Suprapubic skin (tissue), 4 donors: ENCODE measurements at regions not wholly inside any gene's neighbourhood (a gene's known extent, or its start where the extent isn't known, plus 50 kb on each side); places are given as distances from the start of the nearest gene placed in this dataset.

Experiments used
- DNase-seq, 2 donors: peaks; one replicate each; pipeline ENCODE4 v3.0.0-alpha.2; 2019; ENCODE audit warnings: low spot score in 2 of 2
- H3K27ac ChIP-seq: fragments of 200-600 bp; sonication (generic); one replicate; pipeline ENCODE4 v1.5.1; 2019
- H3K27me3 ChIP-seq: fragments of 200-600 bp; sonication (generic); one replicate; pipeline ENCODE4 v1.5.1; 2019
- H3K36me3 ChIP-seq: fragments of 200-600 bp; sonication (generic); one replicate; pipeline ENCODE4 v1.5.1; 2019
- H3K4me1 ChIP-seq: fragments of 200-600 bp; sonication (generic); one replicate; pipeline ENCODE4 v1.5.1; 2019
- H3K4me3 ChIP-seq: fragments of 200-600 bp; sonication (generic); one replicate; pipeline ENCODE4 v1.5.1; 2019; ENCODE audit warnings: mild to moderate bottlenecking
- H3K9me3 ChIP-seq: fragments of 200-600 bp; sonication (generic); one replicate; pipeline ENCODE4 v1.5.1; 2019
- CTCF ChIP-seq, 2 donors: fragments of 200-600 bp in 1 of 2; fragments of 450-650 bp in 1 of 2; sonication (generic) in 1 of 2; IDR thresholded peaks; one replicate each; pipeline ENCODE4 v1.5.1; 2016 to 2019; ENCODE audit warnings: antibody characterized with exemption in 2 of 2, mild to moderate bottlenecking in 1 of 2, moderate library complexity in 1 of 2
- EP300 ChIP-seq: sonication (generic); formaldehyde crosslinking; IDR thresholded peaks from one replicate; pipeline ENCODE4 v1.6.1; 2017; ENCODE audit warnings: antibody characterized with exemption
- POLR2A ChIP-seq, 2 donors: fragments of 450-650 bp; IDR thresholded peaks; one replicate each; pipeline ENCODE4 v1.6.1; 2017; ENCODE audit warnings: antibody characterized with exemption in 2 of 2, mild to moderate bottlenecking in 2 of 2, moderate library complexity in 2 of 2
- POLR2AphosphoS5 ChIP-seq, 3 donors: sonication (generic); formaldehyde crosslinking; IDR thresholded peaks; one replicate each; pipeline ENCODE4 v1.6.1; 2017; ENCODE audit warnings: antibody characterized with exemption in 3 of 3
- WGBS: methylation state at CpG from one replicate; pipeline ENCODE4 v1.1.5; 2018; 5-methylcytosine and 5-hydroxymethylcytosine counted together

- no peak overlapping the region for H3K27ac ChIP-seq
- H3K4me3 ChIP-seq, result no peak overlapping the region
- no peaks in the 10 kb centered on the region for H3K27me3 ChIP-seq
- H3K9me3 ChIP-seq, result no peaks in the 10 kb centered on the region
- no peak for TF ChIP-seq POLR2A (IDR thresholded peaks at IDR 0.05)
- no peak for TF ChIP-seq EP300
- TF ChIP-seq POLR2AphosphoS5 (IDR thresholded peaks at IDR 0.05), result no peak
- no peak for TF ChIP-seq CTCF (IDR thresholded peaks at IDR 0.05)
- no peaks in the 10 kb centered on the region for H3K4me1 ChIP-seq
- DNase-seq, result no peak
- no peaks in the 10 kb centered on the region for H3K36me3 ChIP-seq
These were observed 197.5 kb downstream of the TUSC1 start for GRCh38 chr9:25480696-25481095.

GRCh38 chr9:25472681-25473080, 205.6 kb downstream of the TUSC1 start:
- WGBS, result 87% methylated on average over 2 of the region's 2 CpGs

DNA sequence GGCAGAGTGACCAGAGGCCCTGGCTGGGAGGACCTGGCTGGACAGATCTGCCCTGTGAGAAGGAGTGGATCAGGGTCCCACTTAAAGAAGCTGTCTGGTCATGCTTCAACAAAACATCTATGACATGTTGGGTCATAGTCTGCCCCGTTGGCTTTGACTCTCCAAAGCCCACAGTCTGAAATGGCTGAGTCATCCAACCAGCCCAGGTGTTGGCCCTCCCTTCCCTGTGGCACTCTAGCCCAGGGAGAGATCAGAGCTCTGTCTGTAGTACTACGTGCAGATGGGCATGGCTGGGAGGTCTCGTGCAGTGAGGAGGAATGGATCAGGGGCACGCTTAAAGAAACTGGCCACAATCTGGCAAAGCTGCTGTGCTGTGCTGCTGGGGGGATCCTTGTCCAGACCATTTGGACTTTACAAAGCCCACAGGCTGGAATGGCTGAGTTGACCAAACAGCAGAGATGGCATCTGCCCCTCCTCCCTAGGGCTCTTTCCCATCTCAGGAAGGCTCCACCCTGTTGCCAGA, 206.1 kb downstream of the TUSC1 start:
- H3K27ac ChIP-seq, result no peak overlapping the region
- H3K9me3 ChIP-seq, result peaks cover 2% of the 10 kb centered on the region
- H3K4me1 ChIP-seq, result no peaks in the 10 kb centered on the region
- no CpG with 5 or more reads among the region's 4 CpGs for WGBS
- no peaks in the 10 kb centered on the region for H3K36me3 ChIP-seq
- H3K27me3 ChIP-seq, result no peaks in the 10 kb centered on the region
- no peak overlapping the region for H3K4me3 ChIP-seq
- TF ChIP-seq POLR2A (IDR thresholded peaks at IDR 0.05) (no peak), EP300 (no peak), CTCF (IDR thresholded peaks at IDR 0.05) (no peak), POLR2AphosphoS5 (IDR thresholded peaks at IDR 0.05) (no peak)
- DNase-seq, result no peak

More at GRCh38 chr9:25472681-25473080, 205.6 kb downstream of the TUSC1 start:
- no peaks in the 10 kb centered on the region for H3K27me3 ChIP-seq
- H3K27ac ChIP-seq, result no peak overlapping the region
- H3K4me1 ChIP-seq, result no peaks in the 10 kb centered on the region
- DNase-seq, result no peak
- peaks cover 2% of the 10 kb centered on the region for H3K9me3 ChIP-seq
- TF ChIP-seq CTCF (IDR thresholded peaks at IDR 0.05), result no peak
- TF ChIP-seq EP300, result no peak
- TF ChIP-seq POLR2AphosphoS5 (IDR thresholded peaks at IDR 0.05), result no peak
- TF ChIP-seq POLR2A (IDR thresholded peaks at IDR 0.05), result no peak
- H3K4me3 ChIP-seq, result no peak overlapping the region
- no peaks in the 10 kb centered on the region for H3K36me3 ChIP-seq

DNA sequence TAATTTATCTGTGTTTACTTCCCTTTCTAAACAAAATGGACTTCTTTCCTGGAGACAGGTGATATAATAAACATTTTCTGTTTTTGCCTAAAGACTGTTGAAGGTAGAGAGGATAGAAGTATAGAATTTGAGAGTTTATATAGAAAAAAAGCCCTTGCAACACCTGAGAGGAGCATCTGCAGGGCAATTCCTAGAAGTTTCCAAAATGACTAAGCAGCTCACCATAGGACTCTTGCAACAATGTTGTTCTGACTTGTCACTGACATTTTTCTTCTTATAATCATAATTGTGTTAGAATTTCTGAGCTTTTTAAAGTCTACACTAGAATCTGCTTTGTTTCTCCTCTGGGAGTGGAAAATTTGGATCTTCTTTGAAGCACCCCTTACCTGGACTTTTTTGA, 216.8 kb downstream of the TUSC1 start:
- no peak for DNase-seq
- Histone ChIP-seq H3K4me3 (no peak overlapping the region), H3K27me3 (no peaks in the 10 kb centered on the region), H3K36me3 (no peaks in the 10 kb centered on the region), H3K27ac (no peak overlapping the region), H3K4me1 (no peaks in the 10 kb centered on the region), H3K9me3 (no peaks in the 10 kb centered on the region)
- TF ChIP-seq POLR2A (IDR thresholded peaks at IDR 0.05) (no peak), CTCF (IDR thresholded peaks at IDR 0.05) (no peak), POLR2AphosphoS5 (IDR thresholded peaks at IDR 0.05) (no peak), EP300 (no peak)

DNA sequence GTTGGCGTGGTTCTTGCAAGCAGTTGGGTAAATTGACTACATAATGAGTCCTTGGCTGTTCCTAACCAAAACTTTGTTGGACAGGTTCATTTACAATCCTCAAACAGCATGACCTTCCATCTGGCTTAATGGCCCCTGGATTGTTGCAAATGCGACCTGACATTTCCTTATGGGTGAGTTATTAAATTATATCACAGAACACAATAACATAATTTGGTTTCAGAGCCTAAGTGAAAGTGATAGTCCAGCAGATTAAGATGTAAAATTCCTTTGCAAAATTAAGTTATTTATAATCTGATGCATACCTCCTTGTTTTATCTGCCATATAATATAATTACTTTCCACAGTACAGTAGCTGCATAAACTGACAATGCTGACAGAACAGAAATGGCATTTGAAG, 224.4 kb downstream of the TUSC1 start:
- TF ChIP-seq POLR2AphosphoS5 (IDR thresholded peaks at IDR 0.05) (no peak), CTCF (IDR thresholded peaks at IDR 0.05) (no peak), EP300 (no peak), POLR2A (IDR thresholded peaks at IDR 0.05) (no peak)
- 75% methylated on average over 2 of the region's 2 CpGs for WGBS
- Histone ChIP-seq H3K27ac (no peak overlapping the region), H3K9me3 (no peaks in the 10 kb centered on the region), H3K27me3 (no peaks in the 10 kb centered on the region), H3K4me1 (no peaks in the 10 kb centered on the region), H3K4me3 (no peak overlapping the region), H3K36me3 (no peaks in the 10 kb centered on the region)
- no peak for DNase-seq
